IMR-90 (cell line): ENCODE measurements at regions not wholly inside any gene's neighbourhood (a gene's known extent, or its start where the extent isn't known, plus 50 kb on each side); places are given as distances from the start of the nearest gene placed in this dataset.

Experiments used
- BHLHE40 ChIP-seq: fragments of 150-350 bp; IDR thresholded peaks from 2 replicates; pipeline ENCODE4 v1.6.1; 2016; ENCODE audit warnings: mild to moderate bottlenecking, low read depth, low read length
- CEBPB ChIP-seq: IDR thresholded peaks from 2 replicates; pipeline ENCODE4 v1.6.1; 2012; ENCODE audit warnings: low read depth, low read length, improper control_type of control experiment
- FOS ChIP-seq: fragments of 150-350 bp; IDR thresholded peaks from 2 replicates; pipeline ENCODE4 v1.6.1; 2016; ENCODE audit warnings: low read depth, low read length
- MAFK ChIP-seq: IDR thresholded peaks from 2 replicates; pipeline ENCODE4 v1.6.1; 2012; ENCODE audit warnings: low read depth, low read length, improper control_type of control experiment
- MAZ ChIP-seq: IDR thresholded peaks from 2 replicates; pipeline ENCODE4 v1.6.1; 2012; ENCODE audit warnings: low read depth, mild to moderate bottlenecking, low read length, improper control_type of control experiment, moderate library complexity, borderline replicate concordance
- MXI1 ChIP-seq: IDR thresholded peaks from 2 replicates; pipeline ENCODE4 v1.6.1; 2012; ENCODE audit warnings: low read depth, mild to moderate bottlenecking, low read length, moderate library complexity, borderline replicate concordance
- POLR2A ChIP-seq: IDR thresholded peaks from 2 replicates; pipeline ENCODE4 v1.6.1; 2012; ENCODE audit warnings: mild to moderate bottlenecking, low read depth, low read length
- RAD21 ChIP-seq: IDR thresholded peaks from 2 replicates; pipeline ENCODE4 v1.6.1; 2012; ENCODE audit warnings: low read length, improper control_type of control experiment
- RCOR1 ChIP-seq: IDR thresholded peaks from 2 replicates; pipeline ENCODE4 v1.6.1; 2012; ENCODE audit warnings: mild to moderate bottlenecking, low read length, improper control_type of control experiment; ENCODE audit not compliant: insufficient replicate concordance
- RFX5 ChIP-seq: IDR thresholded peaks from 2 replicates; pipeline ENCODE4 v1.8.0; 2012; ENCODE audit warnings: low read depth, mild to moderate bottlenecking, low read length, moderate library complexity
- SMC3 ChIP-seq: fragments of 150-350 bp; IDR thresholded peaks from 2 replicates; pipeline ENCODE4 v1.6.1; 2016; ENCODE audit warnings: low read depth, mild to moderate bottlenecking, antibody characterized with exemption, low read length, moderate library complexity
- TF ChIP-seq, protein P1 (sequence below): conservative IDR thresholded peaks from 2 replicates; pipeline ENCODE4 v1.5.1; 2012; ENCODE audit warnings: mild to moderate bottlenecking, low read depth, low read length, improper control_type of control experiment
- TF ChIP-seq, protein P2 (sequence below): fragments of 150-350 bp; IDR thresholded peaks from 2 replicates; pipeline ENCODE4 v1.6.1; 2016; ENCODE audit warnings: low read depth, mild to moderate bottlenecking, low read length, moderate library complexity, borderline replicate concordance
- TF ChIP-seq, protein P3 (sequence below): fragments of 150-350 bp; IDR thresholded peaks from 2 replicates; pipeline ENCODE4 v1.6.1; 2017; ENCODE audit warnings: mild to moderate bottlenecking, antibody characterized with exemption, low read length, low read depth

DNA sequence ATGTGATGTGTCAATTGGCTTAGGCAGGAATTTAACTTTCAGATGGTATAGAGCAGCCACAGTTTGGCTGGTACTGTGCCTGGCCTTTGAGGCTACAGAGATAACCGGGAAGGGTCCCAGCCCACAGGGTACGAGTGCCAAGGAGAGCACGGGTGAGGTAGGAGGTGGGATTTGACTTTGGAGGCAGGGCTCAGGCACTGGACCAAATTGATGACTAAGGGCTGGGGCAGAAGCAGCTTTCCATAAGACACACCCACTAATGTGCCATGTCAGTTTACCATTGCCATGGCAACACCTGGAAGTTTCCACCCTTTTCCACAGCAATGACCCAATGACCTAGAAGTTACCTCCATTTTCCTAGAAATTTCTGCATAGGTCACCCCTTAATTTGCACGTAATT is 466.2 kb downstream of the TSHZ3 start:
- TF ChIP-seq RAD21 = no peak
- no peak for TF ChIP-seq SMC3
- TF ChIP-seq FOS = no peak
- TF ChIP-seq POLR2A = no peak
- TF ChIP-seq, protein P1, sequence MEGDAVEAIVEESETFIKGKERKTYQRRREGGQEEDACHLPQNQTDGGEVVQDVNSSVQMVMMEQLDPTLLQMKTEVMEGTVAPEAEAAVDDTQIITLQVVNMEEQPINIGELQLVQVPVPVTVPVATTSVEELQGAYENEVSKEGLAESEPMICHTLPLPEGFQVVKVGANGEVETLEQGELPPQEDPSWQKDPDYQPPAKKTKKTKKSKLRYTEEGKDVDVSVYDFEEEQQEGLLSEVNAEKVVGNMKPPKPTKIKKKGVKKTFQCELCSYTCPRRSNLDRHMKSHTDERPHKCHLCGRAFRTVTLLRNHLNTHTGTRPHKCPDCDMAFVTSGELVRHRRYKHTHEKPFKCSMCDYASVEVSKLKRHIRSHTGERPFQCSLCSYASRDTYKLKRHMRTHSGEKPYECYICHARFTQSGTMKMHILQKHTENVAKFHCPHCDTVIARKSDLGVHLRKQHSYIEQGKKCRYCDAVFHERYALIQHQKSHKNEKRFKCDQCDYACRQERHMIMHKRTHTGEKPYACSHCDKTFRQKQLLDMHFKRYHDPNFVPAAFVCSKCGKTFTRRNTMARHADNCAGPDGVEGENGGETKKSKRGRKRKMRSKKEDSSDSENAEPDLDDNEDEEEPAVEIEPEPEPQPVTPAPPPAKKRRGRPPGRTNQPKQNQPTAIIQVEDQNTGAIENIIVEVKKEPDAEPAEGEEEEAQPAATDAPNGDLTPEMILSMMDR = no peak
- TF ChIP-seq RFX5 = no peak
- TF ChIP-seq CEBPB = no peak
- TF ChIP-seq MXI1 = no peak
- no peak for TF ChIP-seq BHLHE40
- TF ChIP-seq, protein P2, sequence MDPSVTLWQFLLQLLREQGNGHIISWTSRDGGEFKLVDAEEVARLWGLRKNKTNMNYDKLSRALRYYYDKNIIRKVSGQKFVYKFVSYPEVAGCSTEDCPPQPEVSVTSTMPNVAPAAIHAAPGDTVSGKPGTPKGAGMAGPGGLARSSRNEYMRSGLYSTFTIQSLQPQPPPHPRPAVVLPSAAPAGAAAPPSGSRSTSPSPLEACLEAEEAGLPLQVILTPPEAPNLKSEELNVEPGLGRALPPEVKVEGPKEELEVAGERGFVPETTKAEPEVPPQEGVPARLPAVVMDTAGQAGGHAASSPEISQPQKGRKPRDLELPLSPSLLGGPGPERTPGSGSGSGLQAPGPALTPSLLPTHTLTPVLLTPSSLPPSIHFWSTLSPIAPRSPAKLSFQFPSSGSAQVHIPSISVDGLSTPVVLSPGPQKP = no peak
- TF ChIP-seq, protein P3, sequence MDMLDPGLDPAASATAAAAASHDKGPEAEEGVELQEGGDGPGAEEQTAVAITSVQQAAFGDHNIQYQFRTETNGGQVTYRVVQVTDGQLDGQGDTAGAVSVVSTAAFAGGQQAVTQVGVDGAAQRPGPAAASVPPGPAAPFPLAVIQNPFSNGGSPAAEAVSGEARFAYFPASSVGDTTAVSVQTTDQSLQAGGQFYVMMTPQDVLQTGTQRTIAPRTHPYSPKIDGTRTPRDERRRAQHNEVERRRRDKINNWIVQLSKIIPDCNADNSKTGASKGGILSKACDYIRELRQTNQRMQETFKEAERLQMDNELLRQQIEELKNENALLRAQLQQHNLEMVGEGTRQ = no peak
- TF ChIP-seq MAZ = no peak
- no peak for TF ChIP-seq MAFK
- TF ChIP-seq RCOR1 = no peak
